KMS-11 (cell line): ENCODE measurements at regions not wholly inside any gene's neighbourhood (a gene's known extent, or its start where the extent isn't known, plus 50 kb on each side); places are given as distances from the start of the nearest gene placed in this dataset.

ENCODE experiments used
- H2AFZ ChIP-seq: fragments of 200-600 bp; sonication (generic); 2 replicates; pipeline ENCODE4 v1.6.1; 2016; ENCODE audit warnings: antibody characterized with exemption, mixed run types, low read depth
- H3K27ac ChIP-seq: fragments of 200-600 bp; sonication (generic); 2 replicates; pipeline ENCODE4 v1.6.1; 2016; ENCODE audit warnings: mild to moderate bottlenecking, mixed run types
- H3K27me3 ChIP-seq: fragments of 200-600 bp; sonication (generic); 2 replicates; pipeline ENCODE4 v1.6.1; 2017; ENCODE audit warnings: mild to moderate bottlenecking, low read depth, mixed run types, moderate library complexity; ENCODE audit not compliant: insufficient read depth
- H3K36me3 ChIP-seq: fragments of 200-600 bp; sonication (generic); 2 replicates; pipeline ENCODE4 v1.6.1; 2017; ENCODE audit warnings: mild to moderate bottlenecking, mixed run types; ENCODE audit not compliant: insufficient read depth
- H3K4me1 ChIP-seq: fragments of 200-600 bp; sonication (generic); 2 replicates; pipeline ENCODE4 v1.6.1; 2016; ENCODE audit warnings: mild to moderate bottlenecking, low read depth, mixed run types; ENCODE audit not compliant: poor library complexity, severe bottlenecking
- H3K4me2 ChIP-seq: fragments of 200-600 bp; sonication (generic); 2 replicates; pipeline ENCODE4 v1.7.0; 2016; ENCODE audit warnings: mild to moderate bottlenecking, mixed run types
- H3K4me3 ChIP-seq: fragments of 200-600 bp; sonication (generic); IDR thresholded peaks from 2 replicates; pipeline ENCODE4 v1.6.1; 2017; ENCODE audit warnings: low read depth, low read length, mixed read lengths; ENCODE audit not compliant: insufficient read depth
- H3K79me2 ChIP-seq: fragments of 200-600 bp; sonication (generic); 2 replicates; pipeline ENCODE4 v1.6.1; 2016; ENCODE audit warnings: low read depth, mixed run types; ENCODE audit not compliant: insufficient read depth
- H3K9ac ChIP-seq: fragments of 200-600 bp; sonication (generic); 2 replicates; pipeline ENCODE4 v1.6.1; 2016; ENCODE audit warnings: mild to moderate bottlenecking, mixed run types
- H4K20me1 ChIP-seq: fragments of 200-600 bp; sonication (generic); 2 replicates; pipeline ENCODE4 v1.6.1; 2016; ENCODE audit warnings: mild to moderate bottlenecking, mixed run types; ENCODE audit not compliant: insufficient read depth
- CTCF ChIP-seq: fragments of 200-600 bp; sonication (generic); conservative IDR thresholded peaks from 2 replicates; pipeline ENCODE4 v1.6.1; 2017; ENCODE audit warnings: low read depth, mild to moderate bottlenecking, antibody characterized with exemption, low read length, moderate library complexity, mixed read lengths

- H3K4me1 ChIP-seq, result no peaks in the 10 kb centered on the region
- no peak overlapping the region for H3K4me3 ChIP-seq
- H4K20me1 ChIP-seq, result no peaks in the 10 kb centered on the region
- H3K4me2 ChIP-seq, result no peak overlapping the region
- H3K27me3 ChIP-seq, result no peaks in the 10 kb centered on the region
- no peaks in the 10 kb centered on the region for H3K79me2 ChIP-seq
- H3K9ac ChIP-seq, result no peak overlapping the region
- no peaks in the 10 kb centered on the region for H3K36me3 ChIP-seq
- no peak overlapping the region for H3K27ac ChIP-seq
- H2AFZ ChIP-seq, result no peak overlapping the region
- no peak for TF ChIP-seq CTCF
These were observed 276.3 kb upstream of the MSX2 start for GRCh38 chr5:174448041-174448440.

- H3K4me3 ChIP-seq, result no peak overlapping the region
- no peak overlapping the region for H3K9ac ChIP-seq
- no peaks in the 10 kb centered on the region for H3K27me3 ChIP-seq
- H3K36me3 ChIP-seq, result no peaks in the 10 kb centered on the region
- H2AFZ ChIP-seq, result no peak overlapping the region
- H3K4me1 ChIP-seq, result no peaks in the 10 kb centered on the region
- H4K20me1 ChIP-seq, result no peaks in the 10 kb centered on the region
- TF ChIP-seq CTCF, result no peak
- no peak overlapping the region for H3K27ac ChIP-seq
- H3K4me2 ChIP-seq, result no peak overlapping the region
- H3K79me2 ChIP-seq, result no peaks in the 10 kb centered on the region
These were observed 275.7 kb upstream of the MSX2 start for GRCh38 chr5:174448662-174449061.

- Histone ChIP-seq H3K9ac (no peak overlapping the region), H3K27ac (no peak overlapping the region)
- no peak for TF ChIP-seq CTCF
These were observed 270.7 kb upstream of the MSX2 start for GRCh38 chr5:174453690-174454089.

GRCh38 chr5:174454464-174454863 lies 269.9 kb upstream of the MSX2 start:
- no peak overlapping the region for H3K4me3 ChIP-seq
- no peak for TF ChIP-seq CTCF
- no peaks in the 10 kb centered on the region for H3K79me2 ChIP-seq
- H3K36me3 ChIP-seq, result no peaks in the 10 kb centered on the region
- no peak overlapping the region for H3K4me2 ChIP-seq
- no peak overlapping the region for H3K9ac ChIP-seq
- no peaks in the 10 kb centered on the region for H3K4me1 ChIP-seq
- no peak overlapping the region for H2AFZ ChIP-seq
- H3K27ac ChIP-seq, result no peak overlapping the region
- no peaks in the 10 kb centered on the region for H3K27me3 ChIP-seq
- H4K20me1 ChIP-seq, result no peaks in the 10 kb centered on the region

More at GRCh38 chr5:174453690-174454089, 270.7 kb upstream of the MSX2 start:
- no peaks in the 10 kb centered on the region for H3K79me2 ChIP-seq
- H3K36me3 ChIP-seq, result no peaks in the 10 kb centered on the region
- no peaks in the 10 kb centered on the region for H3K27me3 ChIP-seq
- H3K4me2 ChIP-seq, result no peak overlapping the region
- no peaks in the 10 kb centered on the region for H3K4me1 ChIP-seq
- no peak overlapping the region for H3K4me3 ChIP-seq
- no peaks in the 10 kb centered on the region for H4K20me1 ChIP-seq
- no peak overlapping the region for H2AFZ ChIP-seq
